Occipital lobe (tissue), 1 donor: ENCODE measurements at regions not wholly inside any gene's neighbourhood (a gene's known extent, or its start where the extent isn't known, plus 50 kb on each side); places are given as distances from the start of the nearest gene placed in this dataset.
"Not testable (repeated sequence)": the region's sequence is repeated elsewhere in the genome, so short reads cannot be mapped to it uniquely, and the experiment has no call there.

Source experiments
- DNase-seq: peaks from one replicate; lab custom pipeline; 2025; lab: John Stamatoyannopoulos, UW

DNA sequence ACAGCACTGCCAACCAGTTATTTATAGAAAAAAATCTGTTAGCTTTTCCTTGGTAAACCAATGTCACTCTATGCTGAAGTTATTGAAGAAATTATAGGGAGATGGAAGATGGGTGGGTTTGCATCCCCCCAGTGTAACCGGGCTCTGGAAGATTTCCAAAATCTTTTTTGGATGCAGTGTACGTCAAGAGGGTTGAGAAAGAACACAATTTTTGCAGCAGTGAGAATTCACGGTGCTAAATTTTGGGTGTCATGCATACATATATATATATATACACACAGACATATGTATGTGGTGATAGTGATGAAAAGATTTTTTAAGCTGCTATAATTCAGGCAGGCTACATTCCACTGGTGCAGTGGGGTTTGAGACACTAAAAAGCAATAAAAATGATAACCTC lies 91.4 kb upstream of the MAGI3 start:
- DNase-seq, result no peak

DNA sequence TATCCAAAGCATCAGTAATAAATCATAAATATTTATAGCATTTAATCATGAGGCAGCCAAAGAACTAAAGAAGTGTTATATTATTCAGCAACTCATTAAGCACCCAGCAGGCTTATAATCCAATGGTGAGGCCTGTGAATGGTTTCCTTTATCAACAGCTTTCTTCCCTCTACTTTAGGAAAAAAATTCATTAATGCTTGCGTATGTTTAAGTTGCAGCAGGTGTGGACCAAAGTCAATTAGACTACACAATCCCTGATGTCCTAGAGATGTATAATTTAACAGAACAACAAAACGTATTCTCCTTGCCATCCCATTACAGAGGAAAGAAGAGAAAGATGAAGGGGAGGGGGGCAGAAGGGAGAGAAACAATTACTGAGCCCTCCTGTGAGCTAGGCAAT lies 87.7 kb upstream of the MAGI3 start:
- DNase-seq, result no peak

- no peak for DNase-seq
Measured at GRCh38 chr1:113303267-113303666, 87.0 kb upstream of the MAGI3 start.

- DNase-seq, result not testable (repeated sequence)
Measured at GRCh38 chr1:113305029-113305428, 85.3 kb upstream of the MAGI3 start.

GRCh38 chr1:113307771-113308445 lies 82.4 kb upstream of the MAGI3 start:
- DNase-seq, result no peak

GRCh38 chr1:113312651-113313050 lies 77.7 kb upstream of the MAGI3 start:
- DNase-seq, result not testable (repeated sequence)

- no peak for DNase-seq
Measured at GRCh38 chr1:113314600-113314999, 75.7 kb upstream of the MAGI3 start.

DNA sequence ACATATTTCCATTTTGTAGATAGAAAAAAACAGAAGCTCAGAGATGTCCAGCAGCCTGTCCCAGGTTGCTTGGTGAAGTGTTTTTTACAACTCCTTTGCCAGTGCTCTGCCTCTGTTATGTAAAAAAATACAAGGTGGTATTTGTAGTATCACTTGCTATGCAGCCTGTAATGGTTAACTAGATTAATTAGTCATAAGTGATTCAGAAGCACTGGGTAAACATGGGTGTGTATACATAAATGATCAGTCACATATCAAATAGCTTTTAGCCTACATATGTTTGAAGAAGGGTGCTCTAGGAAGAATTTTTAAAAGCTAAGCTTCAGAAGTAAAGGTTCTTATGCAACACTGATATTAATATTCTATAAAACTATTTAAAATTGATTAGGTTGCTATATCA lies 70.0 kb upstream of the MAGI3 start:
- DNase-seq, result no peak

- no peak for DNase-seq
Measured at GRCh38 chr1:113320972-113321680, 69.2 kb upstream of the MAGI3 start.

DNA sequence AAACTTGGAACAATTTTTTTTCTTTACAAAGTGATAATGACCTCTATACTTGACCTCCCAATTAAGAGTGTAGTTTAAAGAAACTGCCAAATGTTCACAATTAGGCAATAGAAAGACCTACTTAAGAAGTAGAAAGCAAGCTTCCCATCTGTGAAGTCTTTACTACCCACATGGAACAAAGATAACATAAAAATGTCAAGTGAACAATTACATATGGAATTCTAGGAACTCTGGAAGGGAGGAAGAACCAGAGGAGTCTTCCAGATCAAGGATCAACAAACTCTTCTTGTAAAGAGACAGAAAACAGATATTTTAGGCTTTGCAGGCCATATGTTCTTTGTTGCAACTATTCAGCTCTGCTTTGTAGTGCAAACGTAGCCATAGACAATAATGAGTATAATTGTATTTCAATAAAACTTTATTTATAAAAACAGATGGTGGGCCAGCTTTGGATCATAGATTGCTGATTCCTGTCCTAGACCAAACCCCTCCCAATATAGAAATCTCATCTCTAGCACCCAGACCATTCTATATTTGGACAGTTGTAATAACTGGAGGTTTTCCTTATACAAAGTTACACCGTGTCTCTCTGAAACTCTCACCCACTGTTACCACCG lies 68.4 kb upstream of the MAGI3 start:
- no peak for DNase-seq

DNA sequence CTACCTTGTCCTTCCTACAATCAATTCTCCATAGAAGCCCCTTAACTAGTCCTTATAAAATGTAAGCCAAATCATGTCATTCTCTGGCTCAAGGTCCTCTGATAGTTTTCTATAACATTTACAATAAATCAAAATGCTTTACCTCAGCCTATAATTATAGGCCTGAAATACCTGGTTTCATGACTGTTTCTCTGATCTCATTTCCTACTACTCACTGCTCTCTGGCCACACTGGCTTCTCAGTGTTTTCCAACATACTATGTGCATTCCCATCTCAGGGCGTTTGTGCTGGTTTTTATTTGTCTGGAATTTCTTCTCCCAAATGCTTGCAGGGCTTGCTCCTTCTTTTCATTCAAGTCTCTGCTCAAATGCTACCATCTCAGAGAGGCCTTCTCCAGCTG lies 67.9 kb upstream of the MAGI3 start:
- no peak for DNase-seq

DNA sequence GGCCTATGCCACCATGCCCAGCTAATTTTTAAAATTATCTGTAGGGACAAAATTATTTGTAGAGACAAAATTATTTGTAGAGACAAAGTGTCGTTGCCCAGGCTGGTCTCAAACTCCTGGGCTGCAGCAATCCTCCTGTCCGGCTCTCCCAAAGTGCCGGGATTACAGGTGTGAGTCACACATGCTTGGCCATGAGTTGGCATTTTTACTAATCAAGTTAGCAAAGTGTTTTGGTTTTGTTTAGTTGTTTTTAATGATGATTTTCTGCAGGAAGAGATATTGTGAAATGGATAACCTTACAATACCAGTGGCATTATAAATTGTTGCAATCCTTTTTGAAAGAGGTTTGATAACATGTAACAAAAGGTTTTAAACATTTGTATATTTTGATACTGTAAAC lies 65.3 kb upstream of the MAGI3 start:
- DNase-seq, result no peak

DNA sequence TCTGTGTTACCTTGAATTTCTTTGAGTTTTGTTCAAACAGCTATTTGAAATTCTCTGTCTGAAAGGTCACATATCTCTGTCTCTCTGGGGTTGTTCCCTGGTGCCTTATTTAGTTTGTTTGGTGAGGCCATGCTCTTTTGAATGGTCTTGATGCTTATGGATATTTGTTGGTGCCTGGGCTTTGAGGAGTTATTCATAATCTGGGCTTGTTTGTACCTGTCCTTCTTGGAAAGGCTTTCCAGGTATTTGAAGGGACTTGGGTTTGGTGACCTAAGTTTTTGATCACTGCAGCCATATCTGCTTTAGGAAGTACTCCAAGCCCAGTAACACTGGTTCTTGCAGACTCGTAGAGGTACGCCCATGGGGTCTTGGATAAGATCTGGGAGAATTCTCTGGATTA lies 63.3 kb upstream of the MAGI3 start:
- no peak for DNase-seq

- DNase-seq, result no peak
Measured at GRCh38 chr1:113333056-113333455, 57.3 kb upstream of the MAGI3 start.

GRCh38 chr1:113340038-113340437 lies 50.3 kb upstream of the MAGI3 start:
- DNase-seq, result no peak
